Amygdala (tissue), 56 donors: ENCODE measurements at regions not wholly inside any gene's neighbourhood (a gene's known extent, or its start where the extent isn't known, plus 50 kb on each side); places are given as distances from the start of the nearest gene placed in this dataset.
"Not testable (repeated sequence)": the region's sequence is repeated elsewhere in the genome, so short reads cannot be mapped to it uniquely, and the experiment has no call there.

Source experiments
- DNase-seq, 56 donors: peaks; one replicate each; lab custom pipeline; 2025; lab: John Stamatoyannopoulos, UW

DNA sequence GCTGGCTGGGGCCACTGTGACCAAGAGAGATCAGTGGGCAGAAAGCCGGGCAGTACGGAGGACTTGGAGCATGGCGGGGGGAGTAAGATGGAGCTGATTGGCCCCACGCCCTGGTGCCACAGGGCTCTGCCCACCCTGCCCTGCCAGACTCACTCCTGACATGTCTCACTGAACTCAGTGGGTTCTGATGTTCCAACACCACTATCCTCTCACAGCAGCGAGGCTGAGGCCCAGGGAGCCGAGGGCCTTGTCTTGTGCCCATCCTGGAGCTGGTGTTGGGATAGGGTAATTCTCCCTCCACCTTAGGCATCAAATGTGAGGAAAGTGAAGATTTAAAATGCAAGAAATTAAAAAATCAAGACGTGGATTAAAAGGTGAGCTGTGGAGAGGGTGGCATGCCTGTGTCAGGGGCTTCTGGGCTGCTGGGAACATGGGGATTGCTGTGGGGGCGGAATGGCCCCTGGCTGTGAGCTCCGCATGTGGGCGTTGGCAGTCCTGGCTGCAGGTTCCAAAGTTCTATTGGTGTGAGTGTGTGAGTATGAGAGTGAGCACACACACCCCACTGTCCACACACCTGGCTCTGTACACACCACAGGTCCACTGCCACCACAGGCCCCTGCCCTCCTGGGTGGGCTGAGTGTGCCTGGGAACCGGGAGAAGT lies 283.5 kb upstream of the HS6ST1 start:
- DNase-seq = no peak

- no peak for DNase-seq
Observed at GRCh38 chr2:128602699-128603101, 284.0 kb upstream of the HS6ST1 start.

GRCh38 chr2:128603411-128603924 lies 284.8 kb upstream of the HS6ST1 start:
- DNase-seq = no peak

DNA sequence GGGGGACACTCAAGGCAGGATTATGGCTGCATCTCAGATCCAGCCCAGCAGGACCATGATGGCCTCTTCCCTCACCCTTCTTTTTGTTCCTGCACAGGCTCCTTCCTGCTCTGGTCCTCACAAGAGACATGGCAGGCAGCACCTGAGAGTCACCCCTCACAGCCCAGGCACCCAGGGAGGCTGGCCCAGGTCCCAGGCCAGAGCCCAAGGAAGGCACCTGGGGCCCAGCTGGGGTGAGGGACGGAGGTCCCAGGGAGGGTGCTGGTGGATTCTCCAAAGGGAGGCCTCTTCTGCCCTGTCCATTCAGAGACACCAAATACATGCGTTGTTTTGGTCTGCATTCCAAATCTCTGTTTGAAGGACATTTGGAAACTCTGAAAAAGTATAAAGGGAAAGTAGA lies 285.4 kb upstream of the HS6ST1 start:
- no peak for DNase-seq

- DNase-seq = not testable (repeated sequence)
Observed at GRCh38 chr2:128604581-128604980, 285.9 kb upstream of the HS6ST1 start.

DNA sequence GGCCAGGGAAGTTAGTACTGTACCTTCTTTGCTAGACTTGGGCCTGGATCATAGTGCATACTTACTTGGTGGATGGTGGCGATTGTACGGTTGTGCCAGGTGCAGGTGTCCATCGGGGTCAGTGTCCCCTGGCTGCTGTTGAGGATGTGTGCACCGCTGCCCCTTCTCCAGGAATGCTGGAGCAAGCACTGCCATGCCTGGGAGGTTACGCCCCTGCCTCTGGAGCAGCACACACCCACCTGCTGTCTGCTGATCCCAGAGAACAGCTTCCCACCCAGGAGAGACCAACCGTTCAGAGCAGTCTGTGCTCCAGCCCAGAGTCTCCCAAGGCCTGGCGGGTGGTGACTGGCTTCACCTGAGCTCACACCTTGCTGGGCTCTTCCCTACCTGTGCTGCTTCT lies 286.8 kb upstream of the HS6ST1 start:
- no peak for DNase-seq

DNA sequence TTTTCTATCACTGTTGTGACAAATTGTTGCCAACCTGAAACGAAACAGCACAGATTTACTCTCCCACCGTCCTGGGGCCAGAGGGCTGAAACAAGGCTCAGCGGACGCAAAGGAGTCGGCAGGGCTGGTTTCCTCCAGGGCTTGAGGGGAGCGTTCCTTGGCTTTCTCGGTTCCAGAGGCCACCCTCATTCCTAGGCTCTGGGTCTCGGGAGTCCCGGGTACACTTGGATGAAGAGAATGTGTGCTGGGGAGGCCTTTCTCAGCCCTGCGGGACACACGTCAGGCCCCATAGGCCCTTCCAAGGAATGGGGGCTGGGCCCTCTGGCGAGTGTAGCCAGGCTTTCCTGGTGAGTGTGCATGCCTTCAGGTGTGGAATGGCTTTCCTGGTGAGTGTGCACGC lies 287.3 kb upstream of the HS6ST1 start:
- DNase-seq = no peak

DNA sequence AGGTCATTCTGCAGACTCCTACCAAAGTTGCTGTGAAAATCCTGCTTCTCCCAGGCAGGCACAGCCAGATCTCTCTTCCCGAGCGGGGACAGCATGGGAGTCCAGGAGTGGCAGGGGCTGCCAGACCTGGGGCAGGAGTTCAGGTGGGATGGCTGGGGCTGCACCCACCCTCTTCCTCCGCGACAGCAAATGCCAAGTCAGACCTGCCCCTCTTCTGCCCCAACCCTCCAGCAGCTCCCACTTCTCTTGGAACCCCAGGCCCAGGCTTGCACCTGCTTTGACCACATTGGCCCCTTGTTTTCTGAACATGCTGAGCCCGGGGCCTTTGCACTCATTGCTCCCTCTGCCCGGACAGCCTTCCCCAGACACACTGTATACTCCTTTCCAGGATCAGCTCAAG lies 288.2 kb upstream of the HS6ST1 start:
- DNase-seq = no peak

- no peak for DNase-seq
Observed at GRCh38 chr2:128607440-128607839, 288.8 kb upstream of the HS6ST1 start.

DNA sequence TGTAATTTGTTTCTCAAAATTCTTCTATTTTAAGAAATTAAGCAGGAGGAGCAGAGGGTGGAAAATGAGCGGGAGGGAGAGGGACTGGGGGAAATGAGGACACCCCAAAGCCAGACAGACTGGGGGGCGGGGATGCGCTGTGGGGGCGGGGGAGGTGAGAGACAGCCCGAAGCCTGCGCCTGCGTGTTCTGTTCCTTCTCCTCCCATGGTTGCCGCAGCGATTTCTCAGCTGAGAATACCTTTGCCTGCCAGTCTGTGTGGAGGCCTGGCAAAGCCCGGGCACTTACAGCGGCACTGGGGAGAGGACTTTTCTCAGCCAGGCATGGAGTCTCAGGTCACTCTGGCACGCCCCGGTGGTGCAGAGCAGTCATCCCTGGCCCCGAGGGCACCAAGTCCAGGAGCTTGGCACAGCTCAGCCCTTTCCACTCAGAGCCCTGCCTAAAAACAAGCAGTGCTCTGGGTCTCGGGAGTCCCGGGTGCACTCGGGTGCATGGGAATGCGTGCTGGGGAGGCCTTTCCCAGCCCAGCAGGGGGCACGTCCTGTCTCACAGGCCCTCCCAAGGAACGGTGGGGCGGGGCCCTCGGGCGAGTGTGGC lies 289.3 kb upstream of the HS6ST1 start:
- DNase-seq = peak in 23 of 56 donors; percentile 9 to 45 (median 32)

- DNase-seq = no peak
Observed at GRCh38 chr2:128608921-128609880, 290.5 kb upstream of the HS6ST1 start.

DNA sequence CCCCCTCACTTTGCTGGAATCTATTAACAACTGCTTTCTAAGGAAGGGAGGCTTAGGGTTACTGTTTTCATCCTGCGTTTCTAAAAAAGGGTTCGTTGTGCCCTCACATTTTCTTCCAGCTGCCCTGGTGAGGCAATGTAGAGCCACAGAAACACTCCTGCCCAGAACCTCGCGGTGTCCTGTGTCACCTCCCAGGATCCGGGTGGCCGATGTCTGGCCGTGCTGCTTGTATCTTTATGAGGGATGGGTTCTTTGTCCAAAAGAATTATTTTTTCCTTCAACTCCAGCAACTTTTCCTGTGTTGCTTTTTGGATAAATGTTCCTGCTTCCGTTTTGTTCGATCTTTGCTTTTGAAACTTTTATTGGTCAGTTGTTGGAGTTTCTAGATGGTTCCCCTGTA lies 291.8 kb upstream of the HS6ST1 start:
- no peak for DNase-seq

GRCh38 chr2:128611421-128612320 lies 293.0 kb upstream of the HS6ST1 start:
- DNase-seq = no peak

GRCh38 chr2:128612628-128613027 lies 294.0 kb upstream of the HS6ST1 start:
- DNase-seq = no peak

- DNase-seq = no peak
Observed at GRCh38 chr2:128613351-128613750, 294.7 kb upstream of the HS6ST1 start.

DNA sequence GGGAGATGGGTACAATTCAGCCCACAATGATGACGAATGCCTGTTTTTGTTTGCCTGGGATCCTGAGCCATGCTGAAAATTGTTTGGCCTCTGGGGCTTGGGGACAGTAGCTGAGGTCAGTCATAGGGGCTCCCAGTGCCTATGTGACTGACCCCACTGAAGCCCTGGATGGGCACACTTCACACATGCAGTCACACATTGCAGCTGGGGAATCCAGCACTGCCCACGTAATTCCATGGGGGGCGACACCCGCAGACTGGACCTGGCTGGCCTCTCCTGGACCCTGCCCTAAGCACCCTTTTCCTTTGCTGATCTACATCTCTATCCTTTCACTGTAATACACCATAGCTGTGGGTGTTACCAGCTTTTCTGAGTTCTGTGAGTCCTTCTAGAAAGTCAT lies 295.2 kb upstream of the HS6ST1 start:
- DNase-seq = no peak

GRCh38 chr2:128614907-128615306 lies 296.2 kb upstream of the HS6ST1 start:
- not testable (repeated sequence) for DNase-seq

DNA sequence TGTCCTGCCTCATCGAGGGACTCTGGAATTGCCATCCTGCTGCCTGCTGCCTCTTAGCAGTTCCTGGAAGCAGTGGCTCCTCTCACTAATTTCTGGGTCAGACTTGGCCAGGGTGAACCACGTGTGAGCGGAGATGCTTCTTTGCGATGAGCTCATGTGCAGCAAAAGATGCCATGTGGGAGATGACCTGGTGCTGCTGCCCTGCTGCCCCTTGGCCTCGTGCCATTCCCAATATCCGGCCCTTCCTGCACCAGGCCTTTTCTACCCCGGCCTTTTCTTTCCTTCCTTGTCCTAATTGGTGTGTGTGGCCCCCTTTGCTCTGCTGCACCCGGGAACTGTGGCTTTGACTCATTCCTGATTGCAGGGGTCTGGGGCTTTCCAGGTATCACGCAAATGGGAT lies 296.9 kb upstream of the HS6ST1 start:
- no peak for DNase-seq

DNA sequence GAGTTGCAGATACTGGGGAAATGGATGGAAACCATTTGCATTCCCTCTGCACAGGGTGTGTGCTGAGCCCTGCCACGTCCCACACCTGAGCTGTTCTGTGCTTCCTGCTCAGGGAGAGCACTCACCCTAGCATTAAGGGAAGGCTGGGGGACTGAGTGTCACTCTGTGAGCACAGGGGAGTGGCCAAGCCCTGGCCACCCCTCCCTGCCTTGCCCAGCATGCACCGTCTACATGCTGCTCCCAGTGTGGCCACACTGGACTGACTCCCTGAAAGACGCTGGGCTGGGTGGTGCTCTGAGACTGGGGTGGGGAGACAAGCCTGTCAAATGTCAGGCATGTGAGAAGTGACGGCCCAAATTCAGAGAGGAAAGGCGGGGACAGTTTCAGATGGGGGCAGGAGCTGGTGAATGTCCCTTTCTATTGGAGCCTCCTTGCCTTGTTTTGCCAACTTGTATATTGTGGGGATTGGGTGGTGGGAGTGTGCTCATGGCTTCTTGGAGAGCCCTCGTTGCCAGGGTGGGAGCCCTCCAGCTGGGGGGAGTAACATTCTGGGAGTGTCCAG lies 298.4 kb upstream of the HS6ST1 start:
- DNase-seq = no peak

DNA sequence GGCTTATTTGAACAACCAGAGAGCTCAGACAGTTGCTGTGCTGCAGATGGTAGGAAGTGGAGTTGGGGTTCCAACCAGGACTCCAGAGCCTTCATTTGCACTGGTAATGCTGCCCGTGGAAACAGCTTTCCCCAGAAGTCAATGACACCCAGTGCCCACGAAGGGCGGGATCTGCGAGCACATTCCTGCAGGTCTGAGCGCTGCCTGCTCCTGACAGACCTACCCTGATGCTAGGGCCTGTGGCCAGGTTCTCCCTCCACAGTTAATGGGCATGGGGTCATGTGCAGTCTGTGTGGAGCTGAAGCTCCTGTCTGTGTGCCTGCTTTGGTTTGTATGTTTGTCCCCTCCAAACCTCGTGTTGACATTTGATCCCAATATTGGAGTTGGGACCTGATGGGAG lies 299.0 kb upstream of the HS6ST1 start:
- DNase-seq = no peak
